Activated naive CD4-positive, alpha-beta T cell treated with anti-CD3 and anti-CD28 coated beads, Interleukin-2, amount 50 U/mL, for 24 hours (primary cell): ENCODE measurements at regions not wholly inside any gene's neighbourhood (a gene's known extent, or its start where the extent isn't known, plus 50 kb on each side); places are given as distances from the start of the nearest gene placed in this dataset.

Experiments
- H3K27ac Mint-ChIP-seq: one replicate; pipeline ENCODE4 v1.8.0; 2021; ENCODE audit warnings: mild to moderate bottlenecking, mixed read lengths
- H3K27me3 Mint-ChIP-seq: one replicate; pipeline ENCODE4 v1.8.0; 2021; ENCODE audit warnings: mixed read lengths
- H3K36me3 Mint-ChIP-seq: one replicate; pipeline ENCODE4 v1.8.0; 2021; ENCODE audit warnings: mixed read lengths
- H3K4me1 Mint-ChIP-seq: one replicate; pipeline ENCODE4 v1.8.0; 2021; ENCODE audit warnings: mixed read lengths
- H3K4me3 Mint-ChIP-seq: one replicate; pipeline ENCODE4 v1.8.0; 2021; ENCODE audit warnings: mild to moderate bottlenecking, mixed read lengths
- H3K9me3 Mint-ChIP-seq: one replicate; pipeline ENCODE4 v1.8.0; 2021; ENCODE audit warnings: mixed read lengths

DNA sequence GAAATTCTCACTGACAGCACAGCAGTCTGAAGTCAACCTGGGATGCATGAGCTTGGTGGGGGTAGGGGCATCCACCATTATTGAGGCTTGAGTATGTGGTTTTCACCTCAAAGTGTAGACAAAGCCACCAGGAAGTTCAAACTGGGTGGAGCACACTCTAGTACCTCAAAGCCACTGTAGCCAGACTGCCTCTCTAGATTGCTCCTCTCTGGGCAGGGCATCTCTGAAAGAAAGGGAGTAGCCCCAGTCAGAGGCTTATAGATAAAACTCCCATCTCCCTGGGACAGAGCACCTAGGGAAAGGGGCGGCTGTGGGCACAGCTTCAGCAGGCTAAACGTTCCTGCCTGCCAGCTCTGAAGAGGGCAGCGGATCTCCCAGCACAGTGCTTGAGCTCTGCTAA lies 143.0 kb downstream of the KITLG start:
- H3K27ac Mint-ChIP-seq, result no peak overlapping the region
- no peaks in the 10 kb centered on the region for H3K4me1 Mint-ChIP-seq
- H3K4me3 Mint-ChIP-seq, result no peak overlapping the region
- no peaks in the 10 kb centered on the region for H3K36me3 Mint-ChIP-seq
- H3K9me3 Mint-ChIP-seq, result no peaks in the 10 kb centered on the region
- no peaks in the 10 kb centered on the region for H3K27me3 Mint-ChIP-seq
